ENCODE measurements at regions not wholly inside any gene's neighbourhood (a gene's known extent, or its start where the extent isn't known, plus 50 kb on each side); places are given as distances from the start of the nearest gene placed in this dataset.

DNA sequence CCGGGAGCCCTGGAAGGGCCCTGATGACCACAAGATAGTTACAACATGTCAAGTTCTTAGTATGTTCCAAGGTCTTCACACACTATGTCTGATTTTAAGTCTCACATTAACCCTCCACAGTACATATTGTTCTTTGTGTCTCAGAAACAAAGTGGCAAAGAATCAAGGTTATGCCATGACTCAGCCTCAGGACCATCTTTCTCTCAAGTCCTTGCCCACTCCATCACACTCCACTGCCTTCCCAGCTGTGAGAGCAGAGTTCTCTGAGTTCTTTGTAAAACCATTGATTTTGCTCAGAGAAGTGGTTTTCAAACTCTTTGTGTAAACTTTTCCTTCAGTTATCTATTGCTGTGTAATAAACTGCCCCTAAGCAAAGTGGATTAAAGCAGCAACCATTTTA is 67.9 kb upstream of the C3orf80 start:
- H3K36me3 ChIP-seq = no peaks in the 10 kb centered on the region
- intact Hi-C loops (cut with DNase I; ENCODE audit: low total_unique reads) = no loop called here
- H3K9me3 ChIP-seq = no peaks in the 10 kb centered on the region
- no peak for TF ChIP-seq POLR2AphosphoS5 (IDR thresholded peaks at IDR 0.05)
- TF ChIP-seq POLR2A (IDR thresholded peaks at IDR 0.05) = no peak
- no peak for TF ChIP-seq EP300 (IDR thresholded peaks at IDR 0.05)
- TF ChIP-seq, protein P1, sequence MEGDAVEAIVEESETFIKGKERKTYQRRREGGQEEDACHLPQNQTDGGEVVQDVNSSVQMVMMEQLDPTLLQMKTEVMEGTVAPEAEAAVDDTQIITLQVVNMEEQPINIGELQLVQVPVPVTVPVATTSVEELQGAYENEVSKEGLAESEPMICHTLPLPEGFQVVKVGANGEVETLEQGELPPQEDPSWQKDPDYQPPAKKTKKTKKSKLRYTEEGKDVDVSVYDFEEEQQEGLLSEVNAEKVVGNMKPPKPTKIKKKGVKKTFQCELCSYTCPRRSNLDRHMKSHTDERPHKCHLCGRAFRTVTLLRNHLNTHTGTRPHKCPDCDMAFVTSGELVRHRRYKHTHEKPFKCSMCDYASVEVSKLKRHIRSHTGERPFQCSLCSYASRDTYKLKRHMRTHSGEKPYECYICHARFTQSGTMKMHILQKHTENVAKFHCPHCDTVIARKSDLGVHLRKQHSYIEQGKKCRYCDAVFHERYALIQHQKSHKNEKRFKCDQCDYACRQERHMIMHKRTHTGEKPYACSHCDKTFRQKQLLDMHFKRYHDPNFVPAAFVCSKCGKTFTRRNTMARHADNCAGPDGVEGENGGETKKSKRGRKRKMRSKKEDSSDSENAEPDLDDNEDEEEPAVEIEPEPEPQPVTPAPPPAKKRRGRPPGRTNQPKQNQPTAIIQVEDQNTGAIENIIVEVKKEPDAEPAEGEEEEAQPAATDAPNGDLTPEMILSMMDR (IDR thresholded peaks at IDR 0.05) = no peak
- no peaks in the 10 kb centered on the region for H3K4me1 ChIP-seq
- 85 to 100% (median 95%) methylated on average over 1 of the region's 1 CpG for WGBS, 5 donors
- no peaks in the 10 kb centered on the region for H3K27me3 ChIP-seq
- DNase-seq = no peak
- H3K27ac ChIP-seq = no peak overlapping the region
- no peak overlapping the region for H3K4me3 ChIP-seq

DNA sequence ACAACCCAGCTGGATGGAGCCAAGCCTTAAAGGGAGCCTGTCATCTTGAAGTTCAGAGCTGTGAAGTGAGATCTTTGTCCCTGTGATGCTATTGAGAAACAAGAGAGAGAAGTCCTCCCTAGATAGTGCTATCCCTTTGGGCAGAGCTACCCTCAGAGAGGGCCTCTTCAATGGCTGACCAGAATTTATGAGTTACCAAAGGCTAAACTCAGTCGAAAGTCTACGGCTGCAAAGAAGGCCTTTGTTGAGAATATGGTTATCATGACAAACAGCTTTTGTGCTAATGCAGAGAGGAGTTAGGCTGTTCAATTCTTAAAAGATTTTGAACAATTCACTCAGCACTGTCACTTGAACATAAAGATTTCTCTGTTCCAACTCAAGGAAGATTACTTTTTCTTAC is 65.9 kb upstream of the C3orf80 start:
- 85 to 93% (median 92%) methylated on average over 2 of the region's 2 CpGs for WGBS, 5 donors

DNA sequence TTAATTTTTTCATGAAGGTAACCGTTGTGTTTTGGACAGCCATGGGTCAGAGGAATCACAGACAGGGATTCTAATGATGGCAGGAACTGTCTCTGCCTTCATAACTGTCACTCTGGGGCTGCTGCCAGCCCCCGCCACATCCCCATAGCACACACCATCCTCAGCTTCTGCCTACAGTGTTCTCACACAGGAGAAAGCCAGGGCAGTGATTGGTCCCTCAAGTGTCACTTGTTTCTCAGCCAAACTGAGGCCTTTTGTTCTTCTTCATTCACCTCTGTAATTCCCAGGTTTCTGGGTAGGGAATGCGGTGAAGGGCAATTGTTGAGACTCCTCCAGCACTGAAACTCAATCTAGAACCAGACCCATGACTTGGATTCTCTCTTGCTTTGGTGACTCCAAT is 65.4 kb upstream of the C3orf80 start:
- intact Hi-C loops (cut with DNase I; ENCODE audit: low total_unique reads) = loop anchor here (10.0 kb wide), 1 partner anchor 185 kb away; no protein-coding TSS in a partner anchor
- no peak for DNase-seq
- Histone ChIP-seq H3K36me3 (no peaks in the 10 kb centered on the region), H3K4me3 (no peak overlapping the region), H3K27ac (no peak overlapping the region), H3K4me1 (no peaks in the 10 kb centered on the region), H3K27me3 (no peaks in the 10 kb centered on the region), H3K9me3 (no peaks in the 10 kb centered on the region)
- 85 to 92% (median 90%) methylated on average over 3 of the region's 3 CpGs for WGBS, 5 donors
- TF ChIP-seq POLR2AphosphoS5 (IDR thresholded peaks at IDR 0.05) = no peak
- TF ChIP-seq, protein P1 (IDR thresholded peaks at IDR 0.05) = no peak
- TF ChIP-seq EP300 (IDR thresholded peaks at IDR 0.05) = no peak
- TF ChIP-seq POLR2A (IDR thresholded peaks at IDR 0.05) = no peak

More for the DNA sequence above, 65.9 kb upstream of the C3orf80 start:
- H3K4me1 ChIP-seq = no peaks in the 10 kb centered on the region
- H3K27ac ChIP-seq = no peak overlapping the region
- no peaks in the 10 kb centered on the region for H3K36me3 ChIP-seq
- no peaks in the 10 kb centered on the region for H3K27me3 ChIP-seq
- no peak overlapping the region for H3K4me3 ChIP-seq
- TF ChIP-seq, protein P1 (IDR thresholded peaks at IDR 0.05) = no peak
- TF ChIP-seq POLR2A (IDR thresholded peaks at IDR 0.05) (no peak), POLR2AphosphoS5 (IDR thresholded peaks at IDR 0.05) (no peak), EP300 (IDR thresholded peaks at IDR 0.05) (no peak)
- H3K9me3 ChIP-seq = no peaks in the 10 kb centered on the region
- intact Hi-C loops (cut with DNase I; ENCODE audit: low total_unique reads) = no loop called here
- no peak for DNase-seq

DNA sequence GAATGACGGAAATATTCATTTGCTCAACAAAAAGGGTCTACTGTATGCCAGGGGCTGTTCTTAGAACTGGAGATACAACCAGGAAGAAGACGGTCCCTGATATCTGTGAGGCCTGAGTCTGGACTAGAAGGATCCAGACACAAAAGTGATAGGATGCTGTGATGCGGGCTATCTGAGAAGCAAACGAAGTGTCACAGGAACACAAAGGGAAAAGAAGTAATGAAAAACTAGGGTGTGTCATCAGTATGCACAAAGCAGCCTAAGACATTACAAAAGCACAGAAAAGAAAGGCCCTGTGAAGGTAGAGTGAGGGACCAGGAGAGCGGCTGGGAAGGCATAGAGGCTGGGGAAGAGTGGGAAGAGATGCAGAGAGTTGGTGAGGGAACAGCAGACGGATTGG is 63.3 kb upstream of the C3orf80 start:
- TF ChIP-seq, protein P1 (IDR thresholded peaks at IDR 0.05) = no peak
- TF ChIP-seq POLR2AphosphoS5 (IDR thresholded peaks at IDR 0.05) = no peak
- no peak for TF ChIP-seq POLR2A (IDR thresholded peaks at IDR 0.05)
- TF ChIP-seq EP300 (IDR thresholded peaks at IDR 0.05) = no peak
- Histone ChIP-seq H3K36me3 (no peaks in the 10 kb centered on the region), H3K4me1 (no peaks in the 10 kb centered on the region), H3K9me3 (no peaks in the 10 kb centered on the region), H3K27me3 (no peaks in the 10 kb centered on the region), H3K27ac (no peak overlapping the region), H3K4me3 (no peak overlapping the region)
- DNase-seq = no peak
- WGBS, 5 donors = 78 to 89% (median 87%) methylated on average over 6 of the region's 6 CpGs
- intact Hi-C loops (cut with DNase I; ENCODE audit: low total_unique reads) = loop anchor here (10.0 kb wide), 1 partner anchor 183 kb away; no protein-coding TSS in a partner anchor

Data from stomach (tissue), 8 donors.